Activated gamma-delta T cell treated with Interleukin-2 at 50 U/mL for 16 hours (primary cell): ENCODE measurements at regions not wholly inside any gene's neighbourhood (a gene's known extent, or its start where the extent isn't known, plus 50 kb on each side); places are given as distances from the start of the nearest gene placed in this dataset.
"Not testable (repeated sequence)": the region's sequence is repeated elsewhere in the genome, so short reads cannot be mapped to it uniquely, and the experiment has no call there.

Source experiments
- DNase-seq: peaks from one replicate; pipeline ENCODE4 v3.0.0-alpha.2; 2020

DNA sequence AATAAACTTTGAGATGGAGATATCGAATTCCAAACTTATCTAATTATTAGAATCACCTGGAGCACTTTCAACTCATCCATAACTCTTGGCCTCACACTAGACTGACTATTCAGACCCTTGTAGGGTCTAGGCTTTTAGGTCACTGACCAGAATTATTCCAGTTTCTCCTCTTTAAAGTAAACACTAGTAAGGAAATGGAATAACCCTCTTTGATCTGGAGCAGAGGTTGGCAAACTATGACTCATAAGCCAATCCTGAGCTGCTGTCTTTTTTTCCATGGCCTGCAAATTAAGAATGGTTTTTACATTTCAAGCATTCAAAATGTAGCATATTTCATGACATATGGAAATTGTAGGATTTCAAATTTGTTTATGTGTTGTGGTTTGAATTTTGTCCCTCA, 1601.9 kb downstream of the REEP3 start:
- no peak for DNase-seq

GRCh38 chr10:65125212-65125611, 1604.0 kb downstream of the REEP3 start:
- DNase-seq = no peak

DNA sequence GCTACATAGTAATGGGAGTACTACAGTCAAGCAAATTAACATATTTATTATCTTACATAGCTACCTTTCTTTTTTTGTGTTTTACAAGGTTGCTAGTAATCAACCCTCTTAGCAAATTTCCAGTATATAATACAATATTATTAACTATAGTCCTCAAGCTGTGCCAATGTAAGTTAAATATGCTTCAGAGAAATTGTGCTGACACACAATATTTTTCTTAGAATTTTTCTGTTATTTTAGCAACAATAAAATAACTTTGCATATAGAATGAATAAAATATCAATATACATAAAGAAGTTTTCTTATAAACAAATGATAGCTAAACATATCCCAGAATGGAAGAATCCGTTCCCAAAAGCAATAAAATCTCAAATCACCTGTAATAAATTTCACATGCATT, 1605.1 kb downstream of the REEP3 start:
- no peak for DNase-seq

DNA sequence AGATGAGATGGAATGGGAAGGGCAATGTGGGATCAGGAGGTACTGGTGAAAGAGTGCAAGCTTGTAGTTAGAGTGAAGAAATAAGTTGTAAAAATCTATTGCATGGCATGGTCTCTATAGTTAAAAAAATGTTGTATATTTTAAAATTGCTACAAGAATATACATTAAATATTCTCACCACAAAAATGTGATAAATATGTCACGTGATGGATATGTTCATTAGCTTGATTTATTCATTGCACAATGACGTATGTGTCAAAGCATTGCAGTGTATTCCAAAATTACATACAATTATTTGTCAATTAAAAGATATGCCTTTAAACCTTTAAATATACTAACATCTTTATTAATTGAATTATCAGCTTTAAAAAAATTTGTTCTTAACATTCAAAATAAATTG, 1607.1 kb downstream of the REEP3 start:
- no peak for DNase-seq

DNA sequence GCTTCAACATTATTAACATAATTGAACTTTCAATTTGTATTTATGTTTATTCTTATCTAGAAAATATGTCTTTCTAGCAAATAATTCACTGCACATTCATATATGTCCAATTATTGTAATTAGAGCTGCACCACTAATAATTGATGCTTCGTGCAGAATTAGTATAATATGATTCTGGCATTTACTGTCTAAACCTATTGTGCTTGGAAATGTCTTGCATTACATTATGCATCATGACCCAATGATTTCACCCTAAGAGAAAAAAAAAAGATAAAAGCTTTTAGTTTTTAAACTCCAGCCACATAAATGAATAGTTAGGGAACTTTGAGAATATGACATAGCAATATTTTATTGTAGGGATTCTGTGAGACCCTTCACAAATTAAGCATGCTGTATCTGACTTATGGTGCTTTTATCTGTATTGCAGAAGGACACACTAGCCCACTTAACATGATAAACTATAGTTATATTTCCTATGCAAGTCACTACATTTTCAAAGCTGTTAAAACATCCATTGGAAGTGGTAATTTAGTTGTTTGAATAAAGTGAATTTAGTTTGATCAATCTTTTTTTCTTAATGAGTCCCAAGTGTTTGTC, 1609.1 kb downstream of the REEP3 start:
- DNase-seq = no peak

DNA sequence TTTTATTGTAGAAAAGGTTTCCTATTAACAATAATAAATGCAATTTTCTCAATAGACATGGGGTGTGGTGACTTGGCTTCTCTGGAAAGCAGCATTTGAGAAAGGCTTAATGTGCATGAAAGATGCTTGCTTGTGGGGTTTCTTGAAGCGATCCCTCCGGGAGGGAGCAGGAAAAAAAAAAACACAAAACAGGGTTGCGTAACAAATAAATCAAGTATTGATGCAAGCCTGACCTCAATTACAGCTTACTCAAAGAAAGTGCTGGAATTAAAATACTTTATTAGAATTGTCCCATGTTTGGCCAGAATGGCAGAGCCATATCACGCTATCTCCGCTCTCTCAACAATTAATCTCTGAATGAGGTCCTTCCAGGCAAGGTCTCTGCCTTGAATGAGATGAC, 1612.5 kb downstream of the REEP3 start:
- no peak for DNase-seq

- DNase-seq = no peak
These were observed 1614.3 kb downstream of the REEP3 start for GRCh38 chr10:65135508-65135907.

DNA sequence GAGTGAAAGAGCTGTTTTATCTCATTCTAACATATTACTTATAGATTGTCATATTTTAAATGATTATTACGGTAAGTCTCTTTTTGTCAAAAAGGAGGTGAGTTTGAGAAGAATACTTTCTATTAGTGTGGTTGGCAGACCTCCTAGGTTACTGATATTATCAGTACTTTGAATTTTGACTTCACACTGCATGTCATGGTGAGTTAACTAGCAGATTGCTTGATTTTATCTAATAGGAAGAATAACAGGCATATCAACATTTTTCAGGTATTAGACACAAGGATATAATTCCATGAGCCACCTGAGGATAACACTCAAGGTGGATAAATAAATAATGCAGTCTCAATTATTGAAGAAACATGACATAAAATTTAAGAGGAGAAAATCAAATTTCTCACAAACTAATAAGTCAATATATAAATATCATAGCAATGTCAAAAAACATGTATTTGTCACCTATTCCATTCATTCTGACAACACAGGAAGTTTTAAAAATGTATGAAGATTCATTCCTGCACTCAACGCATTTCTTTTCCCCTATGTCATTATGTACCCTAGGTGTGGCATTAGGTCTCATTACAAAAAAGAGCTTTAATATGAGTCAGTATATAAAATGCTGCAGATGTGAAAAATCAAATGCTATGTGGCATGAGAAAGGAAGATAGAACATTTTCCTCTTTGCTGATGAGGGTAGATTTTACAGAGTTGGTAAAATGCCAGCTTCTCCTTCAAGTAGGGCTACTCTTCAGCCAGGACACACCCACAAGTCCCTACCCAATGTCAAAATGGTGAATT, 1621.6 kb downstream of the REEP3 start:
- no peak for DNase-seq

- no peak for DNase-seq
These were observed 1622.5 kb downstream of the REEP3 start for GRCh38 chr10:65143723-65144122.

GRCh38 chr10:65149878-65150277, 1628.7 kb downstream of the REEP3 start:
- DNase-seq = no peak

GRCh38 chr10:65166272-65166671, 1645.1 kb downstream of the REEP3 start:
- DNase-seq = no peak

DNA sequence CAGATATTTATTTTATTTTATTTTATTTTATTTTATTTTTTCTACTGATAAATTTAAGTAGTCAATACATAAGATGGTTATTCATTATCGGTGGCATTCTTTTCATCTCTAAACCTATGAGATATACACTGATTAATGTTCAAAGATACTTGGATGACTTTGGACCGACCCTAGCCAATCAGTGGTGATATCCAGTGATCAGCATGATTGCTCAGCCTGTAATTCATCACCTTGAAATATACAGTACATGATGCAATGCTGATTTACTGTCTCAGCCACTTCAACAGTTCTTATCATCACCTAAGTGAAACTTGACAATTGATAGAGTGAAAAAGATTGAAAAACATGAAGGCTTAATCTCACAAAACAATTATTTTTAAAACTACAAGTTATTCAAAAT, 1651.0 kb downstream of the REEP3 start:
- DNase-seq = no peak

- DNase-seq = no peak
These were observed 1655.8 kb downstream of the REEP3 start for GRCh38 chr10:65176994-65177393.

GRCh38 chr10:65183236-65183635, 1662.0 kb downstream of the REEP3 start:
- no peak for DNase-seq

DNA sequence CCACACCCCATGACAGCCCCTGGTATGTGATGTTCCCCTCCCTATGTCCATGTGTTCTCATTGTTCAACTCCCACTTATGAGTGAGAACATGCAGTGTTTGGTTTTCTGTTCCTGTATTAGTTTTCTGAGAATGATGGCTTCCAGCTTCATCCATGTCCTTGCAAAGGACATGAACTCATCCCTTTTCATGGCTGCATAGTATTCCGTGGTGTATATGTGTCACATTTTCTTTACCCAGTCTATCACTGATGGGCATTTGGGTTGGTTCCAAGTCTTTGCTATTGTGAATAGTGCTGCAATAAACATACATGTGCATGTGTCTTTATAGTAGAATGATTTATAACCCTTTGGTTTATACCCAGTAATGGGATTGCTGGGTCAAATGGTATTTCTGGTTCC, 1665.5 kb downstream of the REEP3 start:
- DNase-seq = not testable (repeated sequence)

- no peak for DNase-seq
These were observed 1672.9 kb downstream of the REEP3 start for GRCh38 chr10:65194126-65194525.

DNA sequence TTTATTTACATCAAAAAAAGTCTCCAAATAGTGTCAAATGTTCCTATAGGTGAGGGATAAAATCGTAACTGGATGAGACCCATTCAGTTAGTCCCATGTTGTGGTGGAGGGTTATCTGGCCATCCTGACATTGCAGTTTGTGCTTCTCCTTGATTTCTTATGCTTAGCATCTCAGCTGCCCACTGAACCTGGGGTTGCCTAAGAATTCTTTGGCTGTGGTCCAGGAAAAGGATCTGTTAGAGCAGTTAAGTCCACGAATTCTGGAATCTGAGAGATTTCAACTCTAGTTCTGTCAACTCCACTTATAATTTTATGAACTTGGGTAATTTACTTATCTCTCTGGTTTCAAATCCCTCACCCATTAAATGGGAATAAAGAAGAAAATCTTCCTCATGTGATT, 1673.4 kb downstream of the REEP3 start:
- DNase-seq = no peak

- no peak for DNase-seq
These were observed 1674.9 kb downstream of the REEP3 start for GRCh38 chr10:65196111-65196510.

DNA sequence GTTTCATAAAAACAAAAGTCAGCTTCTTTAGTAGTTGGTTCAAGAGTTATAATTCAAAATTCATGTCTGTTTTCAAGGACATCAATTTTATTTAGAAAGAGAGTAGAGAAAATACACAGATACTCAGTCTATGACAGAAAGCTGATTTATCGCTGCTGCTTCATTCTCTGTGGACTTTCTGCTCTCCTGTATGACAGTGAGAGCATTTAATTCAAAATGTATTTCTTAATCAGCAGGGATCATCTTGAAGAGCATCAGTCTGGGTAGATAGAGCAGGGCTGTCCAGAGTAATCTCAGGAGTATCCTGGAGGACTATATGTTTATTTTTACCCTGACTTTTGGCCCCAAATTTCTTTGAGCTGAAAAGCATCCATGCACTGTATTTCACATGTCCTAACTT, 1676.7 kb downstream of the REEP3 start:
- no peak for DNase-seq

GRCh38 chr10:65201491-65201890, 1680.3 kb downstream of the REEP3 start:
- DNase-seq = no peak

- DNase-seq = no peak
These were observed 1683.8 kb downstream of the REEP3 start for GRCh38 chr10:65204999-65205398.

DNA sequence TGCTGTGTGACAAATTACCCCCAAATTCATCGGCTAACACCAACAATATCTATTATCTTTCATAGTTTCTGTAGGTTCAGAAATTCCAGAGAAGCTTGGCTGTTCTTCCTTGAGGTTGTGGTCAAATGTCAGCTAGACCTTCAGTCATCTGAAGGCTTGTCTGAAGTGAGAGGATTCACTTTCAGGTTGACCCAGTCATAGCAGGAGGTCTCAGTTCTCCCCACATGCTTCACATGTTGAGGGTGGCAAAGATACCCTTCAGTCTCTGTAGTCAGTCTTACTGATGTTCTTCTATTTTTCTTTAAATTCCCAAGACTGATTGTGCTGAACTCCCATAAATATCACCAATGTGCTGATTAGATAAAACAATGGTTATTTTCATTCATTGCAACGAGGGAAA, 1692.0 kb downstream of the REEP3 start:
- DNase-seq = no peak

DNA sequence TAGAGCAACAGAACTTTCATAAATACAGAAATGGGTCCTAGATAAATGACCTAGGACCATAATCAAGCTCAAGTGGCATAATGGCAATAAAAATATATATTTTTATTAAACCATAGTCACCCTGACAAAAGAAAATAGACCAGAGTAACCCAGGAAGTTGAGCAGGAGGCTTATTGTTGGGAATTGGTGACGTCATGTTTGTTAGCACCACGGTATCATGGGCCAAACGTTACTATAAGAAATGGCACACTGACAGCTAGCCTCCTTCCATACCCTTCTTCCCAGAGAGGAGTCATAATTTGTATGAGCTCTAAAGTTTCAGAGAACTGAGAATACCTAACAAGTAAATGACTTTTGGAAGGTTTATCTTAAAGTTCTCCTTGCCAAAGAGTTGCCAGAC, 1698.2 kb downstream of the REEP3 start:
- DNase-seq = no peak

DNA sequence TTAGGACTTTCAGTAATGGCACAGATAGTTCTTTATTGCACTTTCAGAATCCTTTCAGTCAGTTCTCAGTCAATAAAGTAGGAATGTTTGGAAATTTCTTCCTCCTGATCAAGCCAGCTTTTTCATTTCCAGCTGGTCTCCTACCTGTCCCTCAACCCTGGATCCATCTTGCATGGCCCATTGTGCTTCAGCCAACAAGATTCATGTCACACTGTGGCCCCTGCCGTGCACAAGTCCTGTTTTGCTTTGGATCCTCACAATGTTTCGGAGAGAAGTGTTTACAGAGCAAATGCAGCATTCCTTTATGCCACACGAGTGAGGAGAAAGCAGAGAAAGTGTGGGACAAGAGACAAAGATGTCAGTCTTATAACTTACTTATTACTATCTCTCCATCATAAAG, 1694.7 kb upstream of the LRRTM3 start:
- DNase-seq = no peak

GRCh38 chr10:65234261-65234660, 1691.6 kb upstream of the LRRTM3 start:
- no peak for DNase-seq
